ENCODE measurements at regions not wholly inside any gene's neighbourhood (a gene's known extent, or its start where the extent isn't known, plus 50 kb on each side); places are given as distances from the start of the nearest gene placed in this dataset.

GRCh38 chr18:68623342-68623741 is 91.6 kb downstream of the TMX3 start:
- no peak for ATAC-seq

GRCh38 chr18:68611311-68611710 is 103.6 kb downstream of the TMX3 start:
- ATAC-seq: no peak

- ATAC-seq: no peak
Observed at GRCh38 chr18:68608851-68609490, 105.9 kb downstream of the TMX3 start.

- no peak for ATAC-seq
Observed at GRCh38 chr18:68607852-68608251, 107.1 kb downstream of the TMX3 start.

- ATAC-seq: no peak
Observed at GRCh38 chr18:68604256-68604655, 110.7 kb downstream of the TMX3 start.

GRCh38 chr18:68596016-68596415 is 118.9 kb downstream of the TMX3 start:
- no peak for ATAC-seq

- ATAC-seq: no peak
Observed at GRCh38 chr18:68588169-68588568, 126.7 kb downstream of the TMX3 start.

GRCh38 chr18:68583685-68584084 is 131.2 kb downstream of the TMX3 start:
- ATAC-seq: no peak

- ATAC-seq: no peak
Observed at GRCh38 chr18:68574311-68574710, 140.6 kb downstream of the TMX3 start.

GRCh38 chr18:68569936-68570335 is 145.0 kb downstream of the TMX3 start:
- ATAC-seq: no peak

- no peak for ATAC-seq
Observed at GRCh38 chr18:68568364-68569155, 146.3 kb downstream of the TMX3 start.

GRCh38 chr18:68566991-68567390 is 147.9 kb downstream of the TMX3 start:
- no peak for ATAC-seq

GRCh38 chr18:68564961-68565360 is 149.9 kb downstream of the TMX3 start:
- no peak for ATAC-seq

GRCh38 chr18:68564351-68564750 is 150.6 kb downstream of the TMX3 start:
- no peak for ATAC-seq

GRCh38 chr18:68560128-68560527 is 154.8 kb downstream of the TMX3 start:
- ATAC-seq: no peak

- ATAC-seq: no peak
Observed at GRCh38 chr18:68557183-68557582, 157.7 kb downstream of the TMX3 start.

GRCh38 chr18:68555879-68556301 is 159.0 kb downstream of the TMX3 start:
- no peak for ATAC-seq

- no peak for ATAC-seq
Observed at GRCh38 chr18:68548904-68549870, 165.7 kb downstream of the TMX3 start.

- no peak for ATAC-seq
Observed at GRCh38 chr18:68543344-68543743, 171.6 kb downstream of the TMX3 start.

- no peak for ATAC-seq
Observed at GRCh38 chr18:68542846-68543245, 172.1 kb downstream of the TMX3 start.

GRCh38 chr18:68533641-68534040 is 181.3 kb downstream of the TMX3 start:
- no peak for ATAC-seq

- no peak for ATAC-seq
Observed at GRCh38 chr18:68532328-68532885, 182.5 kb downstream of the TMX3 start.

- ATAC-seq: no peak
Observed at GRCh38 chr18:68525091-68525490, 189.8 kb downstream of the TMX3 start.
